CD4-positive, CD25-positive, alpha-beta regulatory T cell (primary cell): ENCODE measurements at regions not wholly inside any gene's neighbourhood (a gene's known extent, or its start where the extent isn't known, plus 50 kb on each side); places are given as distances from the start of the nearest gene placed in this dataset.

Experiments used
- ATAC-seq, 2 donors: fragments of 150-1000 bp; cut with Tn5 transposase; one replicate each; pipeline ENCODE4 v1.10.0; 2021; ENCODE audit warnings: low read depth in 2 of 2, moderate number of reproducible peaks in 2 of 2, moderate library complexity in 1 of 2
- DNase-seq, 3 donors: peaks; one replicate each; pipeline versions ENCODE4 v3.0.0 to v3.0.0-alpha.2; 2012 to 2022; ENCODE audit warnings: mixed read lengths in 1 of 3
- H3K27ac ChIP-seq: one replicate; pipeline ENCODE4 v1.7.0; 2013; ENCODE audit warnings: mild to moderate bottlenecking, low read length; ENCODE audit not compliant: insufficient read depth, poor library complexity, severe bottlenecking
- H3K27me3 ChIP-seq: one replicate; pipeline ENCODE4 v1.7.0; 2013; ENCODE audit warnings: low read length; ENCODE audit not compliant: control insufficient read depth, insufficient read depth
- H3K36me3 ChIP-seq: one replicate; pipeline ENCODE4 v1.7.0; 2013; ENCODE audit warnings: mild to moderate bottlenecking, low read length, moderate library complexity; ENCODE audit not compliant: control insufficient read depth, insufficient read depth
- H3K4me1 ChIP-seq: 2 replicates; pipeline ENCODE4 v1.7.0; 2013; ENCODE audit warnings: mild to moderate bottlenecking, low read length; ENCODE audit not compliant: insufficient read depth, control insufficient read depth, poor library complexity, severe bottlenecking
- H3K4me3 ChIP-seq: one replicate; pipeline ENCODE4 v1.7.0; 2013; ENCODE audit warnings: low read depth, mild to moderate bottlenecking, low read length, moderate library complexity
- H3K9me3 ChIP-seq, 2 experiments: 1 replicate in 1 of 2; 2 replicates in 1 of 2; pipeline ENCODE4 v1.7.0; 2013; ENCODE audit warnings: low read length in 2 of 2, mild to moderate bottlenecking in 1 of 2, moderate library complexity in 1 of 2; ENCODE audit not compliant: control insufficient read depth in 2 of 2
- H3K27ac Mint-ChIP-seq, 3 donors: one replicate each; pipeline ENCODE4 v1.8.0; 2020 to 2022; ENCODE audit warnings: mild to moderate bottlenecking in 3 of 3, mixed read lengths in 3 of 3, moderate library complexity in 2 of 3
- H3K27me3 Mint-ChIP-seq: one replicate; pipeline ENCODE4 v1.8.0; 2022; ENCODE audit warnings: mild to moderate bottlenecking, mixed read lengths
- H3K36me3 Mint-ChIP-seq: one replicate; pipeline ENCODE4 v1.8.0; 2020; ENCODE audit warnings: mixed read lengths
- H3K4me1 Mint-ChIP-seq, 4 donors: one replicate each; pipeline ENCODE4 v1.8.0; 2020 to 2022; ENCODE audit warnings: mixed read lengths in 4 of 4, mild to moderate bottlenecking in 1 of 4
- H3K4me3 Mint-ChIP-seq, 4 donors: one replicate each; pipeline ENCODE4 v1.8.0; 2020 to 2022; ENCODE audit warnings: mild to moderate bottlenecking in 4 of 4, mixed read lengths in 4 of 4, moderate library complexity in 3 of 4
- H3K9me3 Mint-ChIP-seq, 7 donors: one replicate each; pipeline ENCODE4 v1.8.0; 2020 to 2022; ENCODE audit warnings: mixed read lengths in 7 of 7, mild to moderate bottlenecking in 3 of 7, moderate library complexity in 2 of 7

- Mint-ChIP-seq H3K36me3 (no peaks in the 10 kb centered on the region), H3K9me3 (peaks cover 0 to 7% (median 2%) of the 10 kb centered on the region in 7 donors), H3K27me3 (no peaks in the 10 kb centered on the region), H3K27ac (no peak overlapping the region), H3K4me3 (no peak overlapping the region), H3K4me1 (no peaks in the 10 kb centered on the region)
- no peak overlapping the region for H3K27ac ChIP-seq
- H3K27me3 ChIP-seq: no peaks in the 10 kb centered on the region
- no peak overlapping the region for H3K4me3 ChIP-seq
- no peaks in the 10 kb centered on the region for H3K9me3 ChIP-seq
- no peaks in the 10 kb centered on the region for H3K4me1 ChIP-seq
- no peak for ATAC-seq
- no peak for DNase-seq
- no peaks in the 10 kb centered on the region for H3K36me3 ChIP-seq
Observed at GRCh38 chr4:20086799-20087521, 164.7 kb upstream of the SLIT2 start.

GRCh38 chr4:20086067-20086798, 165.5 kb upstream of the SLIT2 start:
- H3K27ac Mint-ChIP-seq: no peak overlapping the region
- no peaks in the 10 kb centered on the region for H3K4me1 Mint-ChIP-seq
- no peaks in the 10 kb centered on the region for H3K27me3 ChIP-seq
- H3K9me3 ChIP-seq: no peaks in the 10 kb centered on the region
- H3K4me3 ChIP-seq: no peak overlapping the region
- no peaks in the 10 kb centered on the region for H3K27me3 Mint-ChIP-seq
- no peak overlapping the region for H3K27ac ChIP-seq
- H3K36me3 Mint-ChIP-seq: no peaks in the 10 kb centered on the region
- H3K4me1 ChIP-seq: no peaks in the 10 kb centered on the region
- H3K4me3 Mint-ChIP-seq: no peak overlapping the region
- no peaks in the 10 kb centered on the region for H3K36me3 ChIP-seq
- ATAC-seq: no peak
- peaks cover 0 to 7% (median 2%) of the 10 kb centered on the region in 7 donors for H3K9me3 Mint-ChIP-seq
- DNase-seq: no peak

GRCh38 chr4:20085653-20086052, 166.1 kb upstream of the SLIT2 start:
- no peak overlapping the region for H3K4me3 ChIP-seq
- H3K36me3 ChIP-seq: no peaks in the 10 kb centered on the region
- Mint-ChIP-seq H3K4me1 (no peaks in the 10 kb centered on the region), H3K27me3 (no peaks in the 10 kb centered on the region), H3K27ac (no peak overlapping the region), H3K4me3 (no peak overlapping the region), H3K9me3 (peaks cover 0 to 7% (median 2%) of the 10 kb centered on the region in 7 donors), H3K36me3 (no peaks in the 10 kb centered on the region)
- DNase-seq (no peak), ATAC-seq (no peak)
- no peak overlapping the region for H3K27ac ChIP-seq
- H3K4me1 ChIP-seq: no peaks in the 10 kb centered on the region
- H3K9me3 ChIP-seq: no peaks in the 10 kb centered on the region
- no peaks in the 10 kb centered on the region for H3K27me3 ChIP-seq

GRCh38 chr4:20085156-20085555, 166.5 kb upstream of the SLIT2 start:
- DNase-seq: no peak
- Mint-ChIP-seq H3K4me3 (no peak overlapping the region), H3K27ac (no peak overlapping the region), H3K36me3 (no peaks in the 10 kb centered on the region), H3K27me3 (no peaks in the 10 kb centered on the region), H3K4me1 (no peaks in the 10 kb centered on the region), H3K9me3 (peaks cover 0 to 7% (median 2%) of the 10 kb centered on the region in 7 donors)
- Histone ChIP-seq H3K4me3 (no peak overlapping the region), H3K36me3 (no peaks in the 10 kb centered on the region), H3K9me3 (no peaks in the 10 kb centered on the region), H3K4me1 (no peaks in the 10 kb centered on the region), H3K27ac (no peak overlapping the region), H3K27me3 (no peaks in the 10 kb centered on the region)
- no peak for ATAC-seq

- no peak for ATAC-seq
- no peaks in the 10 kb centered on the region for H3K4me1 Mint-ChIP-seq
- DNase-seq: peak in 1 of 3 donors; percentile 17
- peaks cover 0 to 7% (median 2%) of the 10 kb centered on the region in 7 donors for H3K9me3 Mint-ChIP-seq
- H3K36me3 Mint-ChIP-seq: no peaks in the 10 kb centered on the region
- no peak overlapping the region for H3K4me3 Mint-ChIP-seq
- no peaks in the 10 kb centered on the region for H3K27me3 ChIP-seq
- no peak overlapping the region for H3K4me3 ChIP-seq
- no peaks in the 10 kb centered on the region for H3K36me3 ChIP-seq
- no peaks in the 10 kb centered on the region for H3K9me3 ChIP-seq
- H3K4me1 ChIP-seq: no peaks in the 10 kb centered on the region
- H3K27ac ChIP-seq: no peak overlapping the region
- no peaks in the 10 kb centered on the region for H3K27me3 Mint-ChIP-seq
- no peak overlapping the region for H3K27ac Mint-ChIP-seq
Observed at GRCh38 chr4:20084488-20084887, 167.2 kb upstream of the SLIT2 start.

GRCh38 chr4:20078644-20079043, 173.1 kb upstream of the SLIT2 start:
- Histone ChIP-seq H3K27ac (no peak overlapping the region), H3K9me3 (peaks cover 0 to 7% of the 10 kb centered on the region in 2 experiments), H3K4me1 (no peaks in the 10 kb centered on the region), H3K4me3 (no peak overlapping the region), H3K27me3 (no peaks in the 10 kb centered on the region), H3K36me3 (no peaks in the 10 kb centered on the region)
- Mint-ChIP-seq H3K4me1 (no peaks in the 10 kb centered on the region), H3K4me3 (no peak overlapping the region), H3K27me3 (no peaks in the 10 kb centered on the region), H3K27ac (no peak overlapping the region), H3K36me3 (no peaks in the 10 kb centered on the region), H3K9me3 (peaks cover 0 to 17% (median 6%) of the 10 kb centered on the region in 7 donors)
- ATAC-seq (no peak), DNase-seq (no peak)

GRCh38 chr4:20075248-20075871, 176.3 kb upstream of the SLIT2 start:
- Mint-ChIP-seq H3K9me3 (peaks cover 0 to 16% (median 4%) of the 10 kb centered on the region in 7 donors), H3K4me3 (no peak overlapping the region)
- no peak overlapping the region for H3K4me3 ChIP-seq

More at GRCh38 chr4:20075248-20075871, 176.3 kb upstream of the SLIT2 start:
- H3K27me3 ChIP-seq: no peaks in the 10 kb centered on the region
- no peaks in the 10 kb centered on the region for H3K4me1 ChIP-seq
- peaks cover 0 to 7% of the 10 kb centered on the region in 2 experiments for H3K9me3 ChIP-seq
- no peaks in the 10 kb centered on the region for H3K36me3 ChIP-seq
- no peak overlapping the region for H3K27ac ChIP-seq
- Mint-ChIP-seq H3K4me1 (no peaks in the 10 kb centered on the region), H3K36me3 (no peaks in the 10 kb centered on the region), H3K27me3 (no peaks in the 10 kb centered on the region), H3K27ac (no peak overlapping the region)
- DNase-seq (no peak), ATAC-seq (no peak)
